Upper lobe of right lung (tissue), 1 donor: ENCODE measurements at regions not wholly inside any gene's neighbourhood (a gene's known extent, or its start where the extent isn't known, plus 50 kb on each side); places are given as distances from the start of the nearest gene placed in this dataset.

ENCODE experiments used
- ATAC-seq: fragments of 200-7000 bp; cut with Tn5 transposase; one replicate; pipeline ENCODE4 v1.9.1; 2020; ENCODE audit warnings: mild to moderate bottlenecking, moderate library complexity
- DNase-seq: peaks from one replicate; pipeline ENCODE4 v3.0.0-alpha.2; 2020
- H3K27ac ChIP-seq: fragments of 200-600 bp; one replicate; pipeline ENCODE4 v1.8.0; 2022
- H3K27me3 ChIP-seq: fragments of 200-600 bp; one replicate; pipeline ENCODE4 v1.8.0; 2022; ENCODE audit warnings: mild to moderate bottlenecking
- H3K36me3 ChIP-seq: fragments of 200-600 bp; one replicate; pipeline ENCODE4 v1.8.0; 2022
- H3K4me1 ChIP-seq: fragments of 200-600 bp; one replicate; pipeline ENCODE4 v1.8.0; 2022
- H3K4me3 ChIP-seq: fragments of 200-600 bp; one replicate; pipeline ENCODE4 v1.8.0; 2022; ENCODE audit warnings: mild to moderate bottlenecking
- H3K9me3 ChIP-seq: fragments of 200-600 bp; one replicate; pipeline ENCODE4 v1.8.0; 2022
- CTCF ChIP-seq: fragments of 200-600 bp; IDR thresholded peaks from one replicate; pipeline ENCODE4 v1.8.0; 2022; ENCODE audit warnings: antibody characterized with exemption
- intact Hi-C: fragments of 100-400 bp; cut with DNase I; formaldehyde crosslinking; loops from one replicate; pipeline ENCODE4 v1.11.0; 2022
- donor health status: DM: no; HTN: yes; CAD: no; lungs with severe emphysema.

GRCh38 chr20:52921340-52921739 is 50.8 kb upstream of the TSHZ2 start:
- ATAC-seq, result no peak

GRCh38 chr20:52918311-52918710 is 53.8 kb upstream of the TSHZ2 start:
- H3K36me3 ChIP-seq, result no peaks in the 10 kb centered on the region
- TF ChIP-seq CTCF, result no peak
- no peaks in the 10 kb centered on the region for H3K4me1 ChIP-seq
- H3K9me3 ChIP-seq, result no peaks in the 10 kb centered on the region
- H3K27ac ChIP-seq, result no peak overlapping the region
- DNase-seq, result no peak
- ATAC-seq, result no peak
- H3K4me3 ChIP-seq, result no peak overlapping the region
- intact Hi-C loops, result no loop called here
- no peaks in the 10 kb centered on the region for H3K27me3 ChIP-seq

More at GRCh38 chr20:52921340-52921739, 50.8 kb upstream of the TSHZ2 start:
- Histone ChIP-seq H3K4me1 (no peaks in the 10 kb centered on the region), H3K27ac (no peak overlapping the region), H3K9me3 (no peaks in the 10 kb centered on the region), H3K27me3 (no peaks in the 10 kb centered on the region), H3K4me3 (no peak overlapping the region), H3K36me3 (no peaks in the 10 kb centered on the region)
- intact Hi-C loops, result no loop called here
- TF ChIP-seq CTCF, result no peak
- DNase-seq, result no peak

- Histone ChIP-seq H3K9me3 (no peaks in the 10 kb centered on the region), H3K4me1 (no peaks in the 10 kb centered on the region), H3K4me3 (no peak overlapping the region), H3K36me3 (no peaks in the 10 kb centered on the region), H3K27me3 (no peaks in the 10 kb centered on the region), H3K27ac (no peak overlapping the region)
- TF ChIP-seq CTCF, result no peak
- intact Hi-C loops, result no loop called here
- DNase-seq (no peak), ATAC-seq (no peak)
Observed at GRCh38 chr20:52915564-52915963, 56.6 kb upstream of the TSHZ2 start.

GRCh38 chr20:52914870-52915269 is 57.3 kb upstream of the TSHZ2 start:
- H3K36me3 ChIP-seq, result no peaks in the 10 kb centered on the region
- TF ChIP-seq CTCF, result no peak
- intact Hi-C loops, result no loop called here

GRCh38 chr20:52913650-52914387 is 58.3 kb upstream of the TSHZ2 start:
- H3K4me1 ChIP-seq, result no peaks in the 10 kb centered on the region
- TF ChIP-seq CTCF, result no peak
- no peaks in the 10 kb centered on the region for H3K9me3 ChIP-seq
- DNase-seq (no peak), ATAC-seq (no peak)
- no peak overlapping the region for H3K4me3 ChIP-seq
- no peak overlapping the region for H3K27ac ChIP-seq
- no peaks in the 10 kb centered on the region for H3K36me3 ChIP-seq
- intact Hi-C loops, result no loop called here
- no peaks in the 10 kb centered on the region for H3K27me3 ChIP-seq

More at GRCh38 chr20:52914870-52915269, 57.3 kb upstream of the TSHZ2 start:
- Histone ChIP-seq H3K4me1 (no peaks in the 10 kb centered on the region), H3K27ac (no peak overlapping the region), H3K4me3 (no peak overlapping the region), H3K9me3 (no peaks in the 10 kb centered on the region), H3K27me3 (no peaks in the 10 kb centered on the region)
- no peak for DNase-seq
- no peak for ATAC-seq
